Stimulated activated CD4-positive, alpha-beta T cell treated with anti-CD3 and anti-CD28 coated beads, Interleukin-4, amount 100 ng/mL, for 48 hours (primary cell): ENCODE measurements at regions not wholly inside any gene's neighbourhood (a gene's known extent, or its start where the extent isn't known, plus 50 kb on each side); places are given as distances from the start of the nearest gene placed in this dataset.

Experiments
- DNase-seq, 2 donors: peaks; one replicate each; pipeline ENCODE4 v3.0.0-alpha.2; 2020; ENCODE audit warnings: low read depth in 2 of 2

GRCh38 chr9:79501546-79501945 lies 70.2 kb upstream of the TLE4 start:
- no peak for DNase-seq

- no peak for DNase-seq
These were observed 64.0 kb upstream of the TLE4 start for GRCh38 chr9:79507801-79508200.

- no peak for DNase-seq
These were observed 59.5 kb upstream of the TLE4 start for GRCh38 chr9:79512251-79512650.
